Ovary (tissue), 7 donors: ENCODE measurements at regions not wholly inside any gene's neighbourhood (a gene's known extent, or its start where the extent isn't known, plus 50 kb on each side); places are given as distances from the start of the nearest gene placed in this dataset.

Experiments
- DNase-seq, 5 donors: peaks; one replicate each; pipeline ENCODE4 v3.0.0-alpha.2; 2019 to 2020
- H3K27ac ChIP-seq, 2 donors: fragments of 200-600 bp; one replicate each; pipeline versions ENCODE4 v1.5.1 to v1.8.0; 2019 to 2022
- H3K27me3 ChIP-seq: fragments of 200-600 bp; one replicate; pipeline ENCODE4 v1.8.0; 2022
- H3K36me3 ChIP-seq: fragments of 200-600 bp; sonication (generic); one replicate; pipeline ENCODE4 v1.5.1; 2019
- H3K4me1 ChIP-seq: one replicate; pipeline ENCODE4 v1.8.1; 2013; ENCODE audit warnings: mild to moderate bottlenecking, moderate library complexity; ENCODE audit not compliant: insufficient read depth
- H3K4me3 ChIP-seq: fragments of 200-600 bp; sonication (generic); one replicate; pipeline ENCODE4 v1.5.1; 2017
- H3K9me3 ChIP-seq, 2 donors: fragments of 200-600 bp in 1 of 2; sonication (generic) in 1 of 2; one replicate each; pipeline versions ENCODE4 v1.5.1 to v1.8.1; 2013 to 2019; ENCODE audit warnings: mild to moderate bottlenecking in 1 of 2, moderate library complexity in 1 of 2
- EP300 ChIP-seq: sonication (generic); formaldehyde crosslinking; IDR thresholded peaks from one replicate; pipeline ENCODE4 v1.6.1; 2017; ENCODE audit warnings: antibody characterized with exemption
- POLR2A ChIP-seq: fragments of 450-650 bp; IDR thresholded peaks from one replicate; pipeline ENCODE4 v1.6.1; 2017; ENCODE audit warnings: antibody characterized with exemption, mild to moderate bottlenecking, moderate library complexity
- WGBS, 3 donors: extraction: QIAGEN DNeasy Blood & Tissue Kit in 1 of 3; methylation state at CpG; one replicate each; pipeline versions ENCODE4 v1.1.5 to v1.1.7; 2013 to 2017; 5-methylcytosine and 5-hydroxymethylcytosine counted together
- intact Hi-C, 4 donors: fragments of 100-400 bp; cut with DNase I; formaldehyde crosslinking; loops; one replicate each; pipeline versions ENCODE4 v1.11.0 to v1.15.1; 2022 to 2023
- TF ChIP-seq, protein P1 (sequence below), 3 donors: fragments of 450-650 bp in 2 of 3; fragments of 200-600 bp in 1 of 3; IDR thresholded peaks; one replicate each; pipeline versions ENCODE4 v1.5.1 to v1.8.0; 2016 to 2022; ENCODE audit warnings: antibody characterized with exemption in 3 of 3, mild to moderate bottlenecking in 1 of 3
- donor health status: DM: no; HTN: no; CAD: no; lungs with moderate emphysema.
- donor health status: DM: no; HTN: no; CAD: no.
- donor health status: Bipolar disorder and iron deficiency.
- donor health status: DM: no; HTN: no; CAD: no.
- donor health status: DM: yes; HTN: yes; CAD: no.

DNA sequence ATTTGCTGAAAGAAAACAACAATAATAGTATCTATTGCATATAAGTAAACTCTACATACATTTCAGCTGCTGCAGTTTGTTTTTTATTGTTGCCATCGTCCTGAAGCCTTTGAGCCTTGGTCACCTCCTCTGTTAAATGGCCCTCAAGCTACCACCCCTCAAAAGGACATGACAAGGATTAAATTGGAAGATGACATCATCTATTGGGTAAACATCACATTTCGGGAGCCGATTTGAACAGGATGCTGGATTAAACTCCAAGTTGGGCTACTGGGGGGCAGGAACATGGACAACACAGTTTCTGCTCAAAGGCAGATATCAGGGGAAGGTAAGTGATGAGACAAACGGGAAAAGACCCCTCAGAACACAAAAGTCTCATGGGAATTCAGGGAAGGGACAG, 92.3 kb upstream of the ATP2B2 start:
- H3K9me3 ChIP-seq, result no peaks in the 10 kb centered on the region
- intact Hi-C loops, result no loop called here
- 47 to 57% (median 56%) methylated on average over 4 of the region's 4 CpGs for WGBS, 3 donors

DNA sequence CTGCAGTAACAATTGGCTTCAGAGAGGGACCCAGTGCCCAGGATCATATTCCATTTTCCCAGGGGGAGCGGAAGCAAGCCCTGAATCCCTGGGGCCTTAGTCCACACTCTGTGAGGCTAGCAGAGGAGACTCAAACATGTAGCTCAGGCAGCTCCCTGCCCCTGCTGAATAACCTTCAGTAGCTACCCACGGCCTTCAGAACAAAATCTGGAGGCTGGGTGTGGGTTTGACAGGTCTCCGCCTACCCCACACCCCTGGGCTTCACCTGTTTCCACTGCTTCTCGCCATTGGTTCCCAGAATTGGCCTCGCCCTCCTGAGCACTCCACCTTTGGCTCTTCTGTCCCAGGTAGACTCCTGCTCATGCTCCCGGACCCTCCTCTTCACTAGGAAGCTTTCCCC, 93.6 kb upstream of the ATP2B2 start:
- DNase-seq, result no peak
- Histone ChIP-seq H3K4me3 (no peak overlapping the region), H3K27me3 (no peaks in the 10 kb centered on the region), H3K9me3 (no peaks in the 10 kb centered on the region), H3K36me3 (no peaks in the 10 kb centered on the region), H3K4me1 (no peaks in the 10 kb centered on the region), H3K27ac (no peak overlapping the region)
- intact Hi-C loops, result no loop called here
- WGBS, 3 donors, result 69 to 78% (median 71%) methylated on average over 6 of the region's 6 CpGs
- TF ChIP-seq, protein P1, sequence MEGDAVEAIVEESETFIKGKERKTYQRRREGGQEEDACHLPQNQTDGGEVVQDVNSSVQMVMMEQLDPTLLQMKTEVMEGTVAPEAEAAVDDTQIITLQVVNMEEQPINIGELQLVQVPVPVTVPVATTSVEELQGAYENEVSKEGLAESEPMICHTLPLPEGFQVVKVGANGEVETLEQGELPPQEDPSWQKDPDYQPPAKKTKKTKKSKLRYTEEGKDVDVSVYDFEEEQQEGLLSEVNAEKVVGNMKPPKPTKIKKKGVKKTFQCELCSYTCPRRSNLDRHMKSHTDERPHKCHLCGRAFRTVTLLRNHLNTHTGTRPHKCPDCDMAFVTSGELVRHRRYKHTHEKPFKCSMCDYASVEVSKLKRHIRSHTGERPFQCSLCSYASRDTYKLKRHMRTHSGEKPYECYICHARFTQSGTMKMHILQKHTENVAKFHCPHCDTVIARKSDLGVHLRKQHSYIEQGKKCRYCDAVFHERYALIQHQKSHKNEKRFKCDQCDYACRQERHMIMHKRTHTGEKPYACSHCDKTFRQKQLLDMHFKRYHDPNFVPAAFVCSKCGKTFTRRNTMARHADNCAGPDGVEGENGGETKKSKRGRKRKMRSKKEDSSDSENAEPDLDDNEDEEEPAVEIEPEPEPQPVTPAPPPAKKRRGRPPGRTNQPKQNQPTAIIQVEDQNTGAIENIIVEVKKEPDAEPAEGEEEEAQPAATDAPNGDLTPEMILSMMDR (IDR thresholded peaks at IDR 0.05), result no peak
- no peak for TF ChIP-seq POLR2A
- no peak for TF ChIP-seq EP300

More for the DNA sequence above, 92.3 kb upstream of the ATP2B2 start:
- Histone ChIP-seq H3K27ac (no peak overlapping the region), H3K36me3 (no peaks in the 10 kb centered on the region), H3K4me3 (no peak overlapping the region), H3K4me1 (no peaks in the 10 kb centered on the region), H3K27me3 (no peaks in the 10 kb centered on the region)
- no peak for DNase-seq
- TF ChIP-seq POLR2A (no peak), EP300 (no peak)
- TF ChIP-seq, protein P1 (IDR thresholded peaks at IDR 0.05), result no peak

- Histone ChIP-seq H3K27ac (no peak overlapping the region), H3K4me1 (no peaks in the 10 kb centered on the region), H3K4me3 (no peak overlapping the region), H3K9me3 (no peaks in the 10 kb centered on the region), H3K27me3 (no peaks in the 10 kb centered on the region), H3K36me3 (no peaks in the 10 kb centered on the region)
- 62 to 68% (median 66%) methylated on average over 9 of the region's 9 CpGs for WGBS, 3 donors
- TF ChIP-seq EP300, result no peak
- no peak for TF ChIP-seq POLR2A
- TF ChIP-seq, protein P1 (IDR thresholded peaks at IDR 0.05), result no peak
- DNase-seq, result no peak
- intact Hi-C loops, result no loop called here
Measured at GRCh38 chr3:10599444-10599843, 94.1 kb upstream of the ATP2B2 start.

DNA sequence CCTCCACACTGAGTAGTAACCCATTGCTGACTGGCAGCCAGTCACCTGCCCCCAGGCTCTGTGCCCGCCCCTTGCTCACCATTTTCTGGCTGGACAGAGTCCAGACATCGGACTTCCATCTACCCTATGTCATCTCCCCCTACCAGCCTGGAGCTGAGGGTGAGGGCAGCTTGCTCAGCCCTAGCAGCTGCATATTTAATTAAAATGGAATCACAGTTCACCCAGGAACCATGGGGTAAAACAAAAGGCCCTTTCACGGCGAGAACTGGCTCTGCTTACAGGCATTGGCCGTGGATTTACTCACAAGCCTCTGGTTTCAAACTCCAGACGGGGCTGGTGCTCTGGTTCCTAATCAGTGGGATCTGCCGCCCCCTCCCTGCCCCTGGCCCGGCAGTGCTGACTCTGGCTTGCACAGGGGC, 94.9 kb upstream of the ATP2B2 start:
- no peak for DNase-seq
- Histone ChIP-seq H3K9me3 (no peaks in the 10 kb centered on the region), H3K4me3 (no peak overlapping the region), H3K27me3 (no peaks in the 10 kb centered on the region), H3K27ac (no peak overlapping the region), H3K4me1 (no peaks in the 10 kb centered on the region), H3K36me3 (no peaks in the 10 kb centered on the region)
- intact Hi-C loops, result no loop called here
- WGBS, 3 donors, result 33 to 38% (median 37%) methylated on average over 8 of the region's 8 CpGs
- TF ChIP-seq EP300 (no peak), POLR2A (no peak)
- TF ChIP-seq, protein P1 (IDR thresholded peaks at IDR 0.05), result no peak

DNA sequence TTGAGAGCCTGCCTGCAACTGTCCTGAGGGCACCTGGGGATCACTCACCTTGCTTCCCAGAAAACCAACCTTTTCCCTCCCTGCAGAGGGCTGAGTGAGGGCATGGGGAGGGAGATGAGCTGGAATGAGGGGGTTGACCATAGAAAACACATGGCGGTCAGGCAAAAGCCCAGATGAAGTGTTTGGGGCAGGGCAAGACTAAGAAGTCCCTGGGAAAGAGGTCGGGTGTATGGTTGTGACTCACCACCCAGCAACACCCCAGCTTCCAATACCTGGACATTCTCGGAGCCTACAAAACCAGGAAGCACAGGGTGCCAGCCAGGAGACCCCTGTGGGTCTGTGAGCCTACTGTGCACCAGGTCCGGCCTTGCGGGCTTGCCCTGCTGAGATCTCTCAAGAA, 95.3 kb upstream of the ATP2B2 start:
- no peaks in the 10 kb centered on the region for H3K4me1 ChIP-seq
- intact Hi-C loops, result no loop called here
- no peak for DNase-seq
- H3K27ac ChIP-seq, result no peak overlapping the region
- no peaks in the 10 kb centered on the region for H3K36me3 ChIP-seq
- H3K4me3 ChIP-seq, result no peak overlapping the region
- WGBS, 3 donors, result 76 to 77% (median 77%) methylated on average over 5 of the region's 5 CpGs
- H3K27me3 ChIP-seq, result no peaks in the 10 kb centered on the region
- TF ChIP-seq, protein P1 (IDR thresholded peaks at IDR 0.05), result no peak
- TF ChIP-seq POLR2A (no peak), EP300 (no peak)
- H3K9me3 ChIP-seq, result no peaks in the 10 kb centered on the region
